ENCODE measurements at regions not wholly inside any gene's neighbourhood (a gene's known extent, or its start where the extent isn't known, plus 50 kb on each side); places are given as distances from the start of the nearest gene placed in this dataset.

DNA sequence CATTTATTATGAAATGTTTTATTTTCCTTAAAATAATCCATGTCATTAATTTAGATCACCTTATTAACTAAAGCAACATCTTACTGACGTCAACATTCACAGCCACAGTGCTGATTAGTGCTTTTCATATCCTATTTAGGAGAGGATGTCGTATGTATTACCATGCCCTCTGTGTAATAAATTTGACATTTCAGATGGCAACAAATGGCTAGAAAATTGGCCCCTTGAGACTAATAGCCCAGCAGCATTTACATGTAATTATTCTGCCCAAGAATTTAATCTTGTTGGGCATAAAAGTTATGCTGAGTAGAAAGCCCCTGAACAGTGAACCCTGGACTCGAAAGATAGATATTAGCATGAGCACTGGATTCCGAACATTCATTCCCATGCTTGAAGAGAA is 391.2 kb downstream of the PRELID2 start:
- TF ChIP-seq, protein P1, sequence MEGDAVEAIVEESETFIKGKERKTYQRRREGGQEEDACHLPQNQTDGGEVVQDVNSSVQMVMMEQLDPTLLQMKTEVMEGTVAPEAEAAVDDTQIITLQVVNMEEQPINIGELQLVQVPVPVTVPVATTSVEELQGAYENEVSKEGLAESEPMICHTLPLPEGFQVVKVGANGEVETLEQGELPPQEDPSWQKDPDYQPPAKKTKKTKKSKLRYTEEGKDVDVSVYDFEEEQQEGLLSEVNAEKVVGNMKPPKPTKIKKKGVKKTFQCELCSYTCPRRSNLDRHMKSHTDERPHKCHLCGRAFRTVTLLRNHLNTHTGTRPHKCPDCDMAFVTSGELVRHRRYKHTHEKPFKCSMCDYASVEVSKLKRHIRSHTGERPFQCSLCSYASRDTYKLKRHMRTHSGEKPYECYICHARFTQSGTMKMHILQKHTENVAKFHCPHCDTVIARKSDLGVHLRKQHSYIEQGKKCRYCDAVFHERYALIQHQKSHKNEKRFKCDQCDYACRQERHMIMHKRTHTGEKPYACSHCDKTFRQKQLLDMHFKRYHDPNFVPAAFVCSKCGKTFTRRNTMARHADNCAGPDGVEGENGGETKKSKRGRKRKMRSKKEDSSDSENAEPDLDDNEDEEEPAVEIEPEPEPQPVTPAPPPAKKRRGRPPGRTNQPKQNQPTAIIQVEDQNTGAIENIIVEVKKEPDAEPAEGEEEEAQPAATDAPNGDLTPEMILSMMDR (IDR thresholded peaks at IDR 0.05; ENCODE audit: insufficient read depth, low read length): no peak
- no peak for TF ChIP-seq POLR2AphosphoS5 (IDR thresholded peaks at IDR 0.05; ENCODE audit: low read depth)
